KMS-11 (cell line): ENCODE measurements at regions not wholly inside any gene's neighbourhood (a gene's known extent, or its start where the extent isn't known, plus 50 kb on each side); places are given as distances from the start of the nearest gene placed in this dataset.

Experiments
- H2AFZ ChIP-seq: fragments of 200-600 bp; sonication (generic); 2 replicates; pipeline ENCODE4 v1.6.1; 2016; ENCODE audit warnings: antibody characterized with exemption, mixed run types, low read depth
- H3K27ac ChIP-seq: fragments of 200-600 bp; sonication (generic); 2 replicates; pipeline ENCODE4 v1.6.1; 2016; ENCODE audit warnings: mild to moderate bottlenecking, mixed run types
- H3K27me3 ChIP-seq: fragments of 200-600 bp; sonication (generic); 2 replicates; pipeline ENCODE4 v1.6.1; 2017; ENCODE audit warnings: mild to moderate bottlenecking, low read depth, mixed run types, moderate library complexity; ENCODE audit not compliant: insufficient read depth
- H3K36me3 ChIP-seq: fragments of 200-600 bp; sonication (generic); 2 replicates; pipeline ENCODE4 v1.6.1; 2017; ENCODE audit warnings: mild to moderate bottlenecking, mixed run types; ENCODE audit not compliant: insufficient read depth
- H3K4me1 ChIP-seq: fragments of 200-600 bp; sonication (generic); 2 replicates; pipeline ENCODE4 v1.6.1; 2016; ENCODE audit warnings: mild to moderate bottlenecking, low read depth, mixed run types; ENCODE audit not compliant: poor library complexity, severe bottlenecking
- H3K4me2 ChIP-seq: fragments of 200-600 bp; sonication (generic); 2 replicates; pipeline ENCODE4 v1.7.0; 2016; ENCODE audit warnings: mild to moderate bottlenecking, mixed run types
- H3K4me3 ChIP-seq: fragments of 200-600 bp; sonication (generic); IDR thresholded peaks from 2 replicates; pipeline ENCODE4 v1.6.1; 2017; ENCODE audit warnings: low read depth, low read length, mixed read lengths; ENCODE audit not compliant: insufficient read depth
- H3K79me2 ChIP-seq: fragments of 200-600 bp; sonication (generic); 2 replicates; pipeline ENCODE4 v1.6.1; 2016; ENCODE audit warnings: low read depth, mixed run types; ENCODE audit not compliant: insufficient read depth
- H3K9ac ChIP-seq: fragments of 200-600 bp; sonication (generic); 2 replicates; pipeline ENCODE4 v1.6.1; 2016; ENCODE audit warnings: mild to moderate bottlenecking, mixed run types
- H4K20me1 ChIP-seq: fragments of 200-600 bp; sonication (generic); 2 replicates; pipeline ENCODE4 v1.6.1; 2016; ENCODE audit warnings: mild to moderate bottlenecking, mixed run types; ENCODE audit not compliant: insufficient read depth
- TF ChIP-seq, protein P1 (sequence below): fragments of 200-600 bp; sonication (generic); conservative IDR thresholded peaks from 2 replicates; pipeline ENCODE4 v1.6.1; 2017; ENCODE audit warnings: low read depth, mild to moderate bottlenecking, antibody characterized with exemption, low read length, moderate library complexity, mixed read lengths

DNA sequence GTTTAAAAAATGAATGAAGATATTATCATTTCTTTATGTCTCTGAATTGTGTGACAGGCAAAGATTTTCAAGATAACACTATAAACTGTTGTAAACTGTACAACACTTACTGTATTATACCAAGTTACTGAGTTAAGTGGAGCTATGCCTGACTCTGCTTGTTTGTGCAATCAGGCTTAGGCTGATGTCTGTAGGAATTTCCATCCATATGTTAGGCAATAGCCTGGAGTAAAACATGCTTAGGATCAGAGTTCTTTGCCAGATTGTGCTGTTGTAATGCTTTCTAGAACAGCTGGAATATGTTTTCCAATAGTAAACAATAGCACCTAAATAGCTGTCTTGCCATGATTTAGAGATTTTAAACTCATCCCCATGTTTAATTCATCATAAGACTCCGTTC lies 1496.7 kb downstream of the CDH11 start:
- H3K36me3 ChIP-seq: no peaks in the 10 kb centered on the region
- H3K79me2 ChIP-seq: no peaks in the 10 kb centered on the region
- no peak overlapping the region for H3K27ac ChIP-seq
- TF ChIP-seq, protein P1, sequence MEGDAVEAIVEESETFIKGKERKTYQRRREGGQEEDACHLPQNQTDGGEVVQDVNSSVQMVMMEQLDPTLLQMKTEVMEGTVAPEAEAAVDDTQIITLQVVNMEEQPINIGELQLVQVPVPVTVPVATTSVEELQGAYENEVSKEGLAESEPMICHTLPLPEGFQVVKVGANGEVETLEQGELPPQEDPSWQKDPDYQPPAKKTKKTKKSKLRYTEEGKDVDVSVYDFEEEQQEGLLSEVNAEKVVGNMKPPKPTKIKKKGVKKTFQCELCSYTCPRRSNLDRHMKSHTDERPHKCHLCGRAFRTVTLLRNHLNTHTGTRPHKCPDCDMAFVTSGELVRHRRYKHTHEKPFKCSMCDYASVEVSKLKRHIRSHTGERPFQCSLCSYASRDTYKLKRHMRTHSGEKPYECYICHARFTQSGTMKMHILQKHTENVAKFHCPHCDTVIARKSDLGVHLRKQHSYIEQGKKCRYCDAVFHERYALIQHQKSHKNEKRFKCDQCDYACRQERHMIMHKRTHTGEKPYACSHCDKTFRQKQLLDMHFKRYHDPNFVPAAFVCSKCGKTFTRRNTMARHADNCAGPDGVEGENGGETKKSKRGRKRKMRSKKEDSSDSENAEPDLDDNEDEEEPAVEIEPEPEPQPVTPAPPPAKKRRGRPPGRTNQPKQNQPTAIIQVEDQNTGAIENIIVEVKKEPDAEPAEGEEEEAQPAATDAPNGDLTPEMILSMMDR: no peak
- no peaks in the 10 kb centered on the region for H4K20me1 ChIP-seq
- no peaks in the 10 kb centered on the region for H3K4me1 ChIP-seq
- no peaks in the 10 kb centered on the region for H3K27me3 ChIP-seq
- no peak overlapping the region for H2AFZ ChIP-seq
- no peak overlapping the region for H3K4me3 ChIP-seq
- no peak overlapping the region for H3K4me2 ChIP-seq
- no peak overlapping the region for H3K9ac ChIP-seq

GRCh38 chr16:63623551-63624039 lies 1498.3 kb downstream of the CDH11 start:
- H3K27ac ChIP-seq: no peak overlapping the region
- no peak overlapping the region for H3K4me2 ChIP-seq
- no peak overlapping the region for H3K4me3 ChIP-seq
- H3K27me3 ChIP-seq: no peaks in the 10 kb centered on the region
- H3K79me2 ChIP-seq: no peaks in the 10 kb centered on the region
- TF ChIP-seq, protein P1: no peak
- H2AFZ ChIP-seq: no peak overlapping the region
- no peaks in the 10 kb centered on the region for H3K4me1 ChIP-seq
- H3K9ac ChIP-seq: no peak overlapping the region
- H4K20me1 ChIP-seq: no peaks in the 10 kb centered on the region
- no peaks in the 10 kb centered on the region for H3K36me3 ChIP-seq

GRCh38 chr16:63618896-63619485 lies 1502.9 kb downstream of the CDH11 start:
- Histone ChIP-seq H4K20me1 (no peaks in the 10 kb centered on the region), H2AFZ (no peak overlapping the region), H3K27ac (no peak overlapping the region), H3K36me3 (no peaks in the 10 kb centered on the region), H3K4me1 (no peaks in the 10 kb centered on the region), H3K79me2 (no peaks in the 10 kb centered on the region), H3K27me3 (no peaks in the 10 kb centered on the region), H3K9ac (no peak overlapping the region), H3K4me3 (no peak overlapping the region), H3K4me2 (no peak overlapping the region)
- TF ChIP-seq, protein P1: no peak

- Histone ChIP-seq H3K4me2 (no peak overlapping the region), H3K27ac (no peak overlapping the region), H3K4me1 (no peaks in the 10 kb centered on the region), H3K36me3 (no peaks in the 10 kb centered on the region), H3K9ac (no peak overlapping the region), H2AFZ (no peak overlapping the region), H3K79me2 (no peaks in the 10 kb centered on the region), H3K4me3 (no peak overlapping the region), H3K27me3 (no peaks in the 10 kb centered on the region), H4K20me1 (no peaks in the 10 kb centered on the region)
- TF ChIP-seq, protein P1: no peak
Measured at GRCh38 chr16:63617990-63618763, 1503.7 kb downstream of the CDH11 start.
